ENCODE measurements at regions not wholly inside any gene's neighbourhood (a gene's known extent, or its start where the extent isn't known, plus 50 kb on each side); places are given as distances from the start of the nearest gene placed in this dataset.

- Histone ChIP-seq H3K27ac (no peak overlapping the region), H3K4me3 (no peak overlapping the region), H3K9me3 (no peaks in the 10 kb centered on the region), H3K27me3 (no peaks in the 10 kb centered on the region), H3K4me1 (no peaks in the 10 kb centered on the region), H3K36me3 (no peaks in the 10 kb centered on the region)
- DNase-seq (ENCODE audit: low spot score in 2 of 2): peak in 1 of 2 donors; percentile 55
- no peak for TF ChIP-seq CTCF (IDR thresholded peaks at IDR 0.05)
- intact Hi-C loops (cut with DNase I): no loop called here
Observed at GRCh38 chr11:116170526-116171120, 602.2 kb downstream of the BUD13 start.

GRCh38 chr11:116169776-116170175 is 603.0 kb downstream of the BUD13 start:
- Histone ChIP-seq H3K36me3 (no peaks in the 10 kb centered on the region), H3K27me3 (no peaks in the 10 kb centered on the region), H3K9me3 (no peaks in the 10 kb centered on the region), H3K4me1 (no peaks in the 10 kb centered on the region), H3K27ac (no peak overlapping the region), H3K4me3 (no peak overlapping the region)
- intact Hi-C loops (cut with DNase I): no loop called here
- DNase-seq (ENCODE audit: low spot score in 2 of 2): peak in 1 of 2 donors; percentile 18
- TF ChIP-seq CTCF (IDR thresholded peaks at IDR 0.05): no peak

GRCh38 chr11:116168459-116168787 is 604.4 kb downstream of the BUD13 start:
- no peak overlapping the region for H3K27ac ChIP-seq
- no peaks in the 10 kb centered on the region for H3K4me1 ChIP-seq
- peak in 1 of 2 donors; percentile 18 for DNase-seq (ENCODE audit: low spot score in 2 of 2)
- intact Hi-C loops (cut with DNase I): no loop called here
- H3K36me3 ChIP-seq: no peaks in the 10 kb centered on the region
- TF ChIP-seq CTCF (IDR thresholded peaks at IDR 0.05): no peak
- no peak overlapping the region for H3K4me3 ChIP-seq
- H3K27me3 ChIP-seq: no peaks in the 10 kb centered on the region
- H3K9me3 ChIP-seq: no peaks in the 10 kb centered on the region

- H3K36me3 ChIP-seq: no peaks in the 10 kb centered on the region
- H3K27ac ChIP-seq: no peak overlapping the region
- intact Hi-C loops (cut with DNase I): no loop called here
- H3K9me3 ChIP-seq: no peaks in the 10 kb centered on the region
- peak in 1 of 2 donors; percentile 52 for DNase-seq (ENCODE audit: low spot score in 2 of 2)
- TF ChIP-seq CTCF (IDR thresholded peaks at IDR 0.05): no peak
- H3K4me1 ChIP-seq: no peaks in the 10 kb centered on the region
- H3K27me3 ChIP-seq: no peaks in the 10 kb centered on the region
- no peak overlapping the region for H3K4me3 ChIP-seq
Observed at GRCh38 chr11:116167706-116168458, 604.9 kb downstream of the BUD13 start.

- H3K4me3 ChIP-seq: no peak overlapping the region
- no peaks in the 10 kb centered on the region for H3K9me3 ChIP-seq
- intact Hi-C loops (cut with DNase I): no loop called here
- H3K27me3 ChIP-seq: no peaks in the 10 kb centered on the region
- DNase-seq (ENCODE audit: low spot score in 2 of 2): peak in 1 of 2 donors; percentile 18
- no peaks in the 10 kb centered on the region for H3K4me1 ChIP-seq
- no peak overlapping the region for H3K27ac ChIP-seq
- TF ChIP-seq CTCF (IDR thresholded peaks at IDR 0.05): no peak
- H3K36me3 ChIP-seq: no peaks in the 10 kb centered on the region
Observed at GRCh38 chr11:116166573-116167465, 606.0 kb downstream of the BUD13 start.
